ENCODE measurements at regions not wholly inside any gene's neighbourhood (a gene's known extent, or its start where the extent isn't known, plus 50 kb on each side); places are given as distances from the start of the nearest gene placed in this dataset.
"Not testable (repeated sequence)": the region's sequence is repeated elsewhere in the genome, so short reads cannot be mapped to it uniquely, and the experiment has no call there.

DNA sequence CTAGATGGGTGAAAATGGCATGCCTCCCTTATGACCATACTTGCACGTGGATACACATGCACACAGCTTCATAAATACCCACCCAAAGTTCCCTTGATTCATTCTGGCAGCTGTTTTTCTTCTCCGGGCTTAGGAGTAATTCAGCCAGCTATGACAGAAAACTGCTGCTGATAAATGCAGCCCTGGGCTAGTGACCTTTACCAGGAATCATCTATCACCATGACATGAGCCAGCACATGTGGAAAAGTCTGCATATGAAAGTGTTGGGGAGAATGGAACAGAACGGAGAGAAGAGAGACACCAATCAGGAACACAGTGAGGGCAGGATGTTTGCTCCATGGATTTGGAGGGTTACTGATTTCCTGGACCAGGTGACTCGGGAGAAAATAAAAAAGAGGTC lies 706.3 kb downstream of the PDCD6IP start:
- H3K36me3 Mint-ChIP-seq (ENCODE audit: insufficient read depth, unreplicated experiment), result no peaks in the 10 kb centered on the region
- ChIA-PET CTCF (interaction anchor here (0.6 kb wide), 1 partner anchor 625 kb away, joined by 3 read pairs; no protein-coding TSS in a partner anchor), POLR2A (no interaction called here)
- H3K4me3 Mint-ChIP-seq (ENCODE audit: unreplicated experiment), result no peak overlapping the region
- BruUV-seq (replicated peaks), result no TSS peak
- H3K9me3 Mint-ChIP-seq (ENCODE audit: unreplicated experiment), result no peaks in the 10 kb centered on the region
- no peaks in the 10 kb centered on the region for H3K4me1 Mint-ChIP-seq (ENCODE audit: insufficient read depth, unreplicated experiment)
- no peak for DNase-seq (ENCODE audit: unreplicated experiment)
- no peak overlapping the region for H3K27ac Mint-ChIP-seq (ENCODE audit: low read depth, unreplicated experiment)
- intact Hi-C loops (cut with micrococcal nuclease), result no loop called here
- TF ChIP-seq, protein P1, sequence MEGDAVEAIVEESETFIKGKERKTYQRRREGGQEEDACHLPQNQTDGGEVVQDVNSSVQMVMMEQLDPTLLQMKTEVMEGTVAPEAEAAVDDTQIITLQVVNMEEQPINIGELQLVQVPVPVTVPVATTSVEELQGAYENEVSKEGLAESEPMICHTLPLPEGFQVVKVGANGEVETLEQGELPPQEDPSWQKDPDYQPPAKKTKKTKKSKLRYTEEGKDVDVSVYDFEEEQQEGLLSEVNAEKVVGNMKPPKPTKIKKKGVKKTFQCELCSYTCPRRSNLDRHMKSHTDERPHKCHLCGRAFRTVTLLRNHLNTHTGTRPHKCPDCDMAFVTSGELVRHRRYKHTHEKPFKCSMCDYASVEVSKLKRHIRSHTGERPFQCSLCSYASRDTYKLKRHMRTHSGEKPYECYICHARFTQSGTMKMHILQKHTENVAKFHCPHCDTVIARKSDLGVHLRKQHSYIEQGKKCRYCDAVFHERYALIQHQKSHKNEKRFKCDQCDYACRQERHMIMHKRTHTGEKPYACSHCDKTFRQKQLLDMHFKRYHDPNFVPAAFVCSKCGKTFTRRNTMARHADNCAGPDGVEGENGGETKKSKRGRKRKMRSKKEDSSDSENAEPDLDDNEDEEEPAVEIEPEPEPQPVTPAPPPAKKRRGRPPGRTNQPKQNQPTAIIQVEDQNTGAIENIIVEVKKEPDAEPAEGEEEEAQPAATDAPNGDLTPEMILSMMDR (IDR thresholded peaks at IDR 0.05; ENCODE audit: unreplicated experiment), result no peak
- peaks cover 9% of the 10 kb centered on the region for H3K27me3 Mint-ChIP-seq (ENCODE audit: insufficient read depth, unreplicated experiment)

DNA sequence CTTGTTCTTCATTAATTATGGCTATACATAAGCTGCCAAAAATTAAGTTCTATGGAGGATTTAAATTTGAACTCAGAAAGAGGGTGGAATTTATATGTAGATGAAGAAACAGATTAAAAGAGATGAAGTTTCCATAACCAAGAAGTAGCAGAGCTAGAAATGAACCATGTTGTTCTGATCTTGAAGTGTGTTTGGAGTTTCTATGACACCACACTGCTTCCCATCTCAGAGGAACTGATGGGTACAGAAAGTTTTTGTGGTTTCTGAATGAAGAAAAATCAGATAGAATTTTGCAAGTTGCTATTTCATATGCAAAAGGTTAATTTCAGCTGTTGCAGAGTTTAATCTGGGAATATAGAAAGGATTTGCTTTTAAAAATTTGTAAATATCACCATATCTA lies 710.3 kb downstream of the PDCD6IP start:
- no peaks in the 10 kb centered on the region for H3K9me3 Mint-ChIP-seq (ENCODE audit: unreplicated experiment)
- no peak overlapping the region for H3K4me3 Mint-ChIP-seq (ENCODE audit: unreplicated experiment)
- H3K36me3 Mint-ChIP-seq (ENCODE audit: insufficient read depth, unreplicated experiment), result no peaks in the 10 kb centered on the region
- CTCF ChIA-PET, result interaction anchor here (0.5 kb wide), 1 partner anchor 876 kb away, joined by 4 read pairs; no protein-coding TSS in a partner anchor
- no TSS peak for BruUV-seq (replicated peaks)
- TF ChIP-seq, protein P1 (IDR thresholded peaks at IDR 0.05; ENCODE audit: unreplicated experiment), result no peak
- no peak overlapping the region for H3K27ac Mint-ChIP-seq (ENCODE audit: low read depth, unreplicated experiment)
- peaks cover 25% of the 10 kb centered on the region for H3K27me3 Mint-ChIP-seq (ENCODE audit: insufficient read depth, unreplicated experiment)
- no peaks in the 10 kb centered on the region for H3K4me1 Mint-ChIP-seq (ENCODE audit: insufficient read depth, unreplicated experiment)
- POLR2A ChIA-PET, result no interaction called here
- intact Hi-C loops (cut with micrococcal nuclease), result no loop called here
- no peak for DNase-seq (ENCODE audit: unreplicated experiment)

- ChIA-PET CTCF (no interaction called here), POLR2A (no interaction called here)
- Mint-ChIP-seq H3K4me3 (ENCODE audit: unreplicated experiment) (no peak overlapping the region), H3K4me1 (ENCODE audit: insufficient read depth, unreplicated experiment) (no peaks in the 10 kb centered on the region), H3K36me3 (ENCODE audit: insufficient read depth, unreplicated experiment) (no peaks in the 10 kb centered on the region), H3K27me3 (ENCODE audit: insufficient read depth, unreplicated experiment) (peaks cover 25% of the 10 kb centered on the region), H3K27ac (ENCODE audit: low read depth, unreplicated experiment) (no peak overlapping the region), H3K9me3 (ENCODE audit: unreplicated experiment) (no peaks in the 10 kb centered on the region)
- DNase-seq (ENCODE audit: unreplicated experiment), result no peak
- TF ChIP-seq, protein P1 (IDR thresholded peaks at IDR 0.05; ENCODE audit: unreplicated experiment), result no peak
- no TSS peak for BruUV-seq (replicated peaks)
- intact Hi-C loops (cut with micrococcal nuclease), result no loop called here
These were observed 713.5 kb downstream of the PDCD6IP start for GRCh38 chr3:34511891-34512290.

DNA sequence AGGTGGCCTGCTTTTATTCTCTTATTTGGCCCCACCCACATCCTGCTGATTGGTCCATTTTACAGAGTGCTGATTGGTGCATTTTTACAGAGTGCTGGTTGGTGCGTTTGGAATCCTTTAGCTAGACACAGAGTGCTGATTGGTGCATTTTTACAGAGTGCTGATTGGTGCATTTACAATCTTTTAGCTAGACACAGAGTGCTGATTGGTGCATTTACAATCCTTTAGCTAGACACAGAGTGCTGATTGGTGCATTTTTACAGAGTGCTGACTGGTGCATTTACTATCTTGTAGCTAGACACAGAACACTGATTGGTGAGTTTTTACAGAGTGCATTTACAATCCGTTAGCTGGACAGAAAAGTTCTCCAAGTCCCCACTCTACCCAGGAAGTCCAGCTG lies 720.6 kb downstream of the PDCD6IP start:
- not testable (repeated sequence) for BruUV-seq (replicated peaks); H3K27ac Mint-ChIP-seq (ENCODE audit: low read depth, unreplicated experiment)

DNA sequence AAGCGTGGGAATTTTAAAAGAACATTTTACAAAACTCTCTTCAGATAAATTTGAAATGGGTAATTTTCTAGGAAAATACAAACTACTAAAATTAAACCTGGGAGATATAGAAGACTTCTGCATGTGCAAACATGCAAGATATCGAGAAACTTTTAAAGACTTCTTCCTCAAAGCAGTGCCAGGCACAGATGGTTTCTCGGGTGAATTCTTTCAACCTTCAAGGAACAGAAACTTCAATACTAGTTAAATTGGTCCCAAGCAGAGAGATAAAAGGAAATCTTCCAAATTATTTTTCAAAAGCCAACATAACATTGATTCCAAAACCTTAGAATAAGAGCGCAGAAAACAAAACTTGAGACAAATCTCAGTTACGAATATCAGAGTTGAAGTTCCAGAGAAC lies 732.7 kb downstream of the PDCD6IP start:
- peaks cover 2% of the 10 kb centered on the region for H3K9me3 Mint-ChIP-seq (ENCODE audit: unreplicated experiment)
- ChIA-PET CTCF (no interaction called here), POLR2A (no interaction called here)
- H3K4me3 Mint-ChIP-seq (ENCODE audit: unreplicated experiment), result no peak overlapping the region
- BruUV-seq (replicated peaks), result no TSS peak
- H3K4me1 Mint-ChIP-seq (ENCODE audit: insufficient read depth, unreplicated experiment), result no peaks in the 10 kb centered on the region
- TF ChIP-seq, protein P1 (IDR thresholded peaks at IDR 0.05; ENCODE audit: unreplicated experiment), result no peak
- H3K27me3 Mint-ChIP-seq (ENCODE audit: insufficient read depth, unreplicated experiment), result peaks cover 28% of the 10 kb centered on the region
- DNase-seq (ENCODE audit: unreplicated experiment), result no peak
- intact Hi-C loops (cut with micrococcal nuclease), result no loop called here
- H3K27ac Mint-ChIP-seq (ENCODE audit: low read depth, unreplicated experiment), result no peak overlapping the region
- H3K36me3 Mint-ChIP-seq (ENCODE audit: insufficient read depth, unreplicated experiment), result no peaks in the 10 kb centered on the region

More for the DNA sequence above, 720.6 kb downstream of the PDCD6IP start:
- H3K27me3 Mint-ChIP-seq (ENCODE audit: insufficient read depth, unreplicated experiment); POLR2A ChIA-PET; intact Hi-C loops (cut with micrococcal nuclease); DNase-seq (ENCODE audit: unreplicated experiment); H3K4me3 Mint-ChIP-seq (ENCODE audit: unreplicated experiment); H3K4me1 Mint-ChIP-seq (ENCODE audit: insufficient read depth, unreplicated experiment); H3K9me3 Mint-ChIP-seq (ENCODE audit: unreplicated experiment); H3K36me3 Mint-ChIP-seq (ENCODE audit: insufficient read depth, unreplicated experiment): not testable (repeated sequence)
- CTCF ChIA-PET, result interaction anchor here (0.7 kb wide), 1 partner anchor 169 kb away, joined by 3 read pairs; no protein-coding TSS in a partner anchor
